Smooth muscle cell (in vitro differentiated cells): ENCODE measurements at regions not wholly inside any gene's neighbourhood (a gene's known extent, or its start where the extent isn't known, plus 50 kb on each side); places are given as distances from the start of the nearest gene placed in this dataset.

Experiments used
- DNase-seq: peaks from one replicate; lab custom pipeline; 2025; ENCODE audit not compliant: unreplicated experiment; lab: John Stamatoyannopoulos, UW
- H2AFZ ChIP-seq: fragments of 200-600 bp; sonication (generic); 2 replicates; pipeline ENCODE4 v1.6.0; 2016; ENCODE audit warnings: antibody characterized with exemption, low read depth, mild to moderate bottlenecking
- H3F3A ChIP-seq: fragments of 200-600 bp; sonication (generic); 2 replicates; pipeline ENCODE4 v1.6.0; 2017; ENCODE audit warnings: antibody characterized with exemption, low read depth
- H3K27ac ChIP-seq: fragments of 200-600 bp; sonication (generic); 2 replicates; pipeline ENCODE4 v1.5.1; 2016; ENCODE audit warnings: low read depth, mild to moderate bottlenecking
- H3K27me3 ChIP-seq: fragments of 200-600 bp; sonication (generic); 2 replicates; pipeline ENCODE4 v1.6.1; 2016; ENCODE audit warnings: low read depth, mild to moderate bottlenecking
- H3K36me3 ChIP-seq: fragments of 200-600 bp; sonication (generic); 2 replicates; pipeline ENCODE4 v1.5.1; 2016; ENCODE audit warnings: low read depth
- H3K4me1 ChIP-seq: fragments of 200-600 bp; sonication (generic); 2 replicates; pipeline ENCODE4 v1.5.1; 2016; ENCODE audit warnings: low read depth
- H3K4me2 ChIP-seq: fragments of 200-600 bp; sonication (generic); 2 replicates; pipeline ENCODE4 v1.6.0; 2016; ENCODE audit warnings: mild to moderate bottlenecking
- H3K4me3 ChIP-seq: fragments of 200-600 bp; sonication (generic); 2 replicates; pipeline ENCODE4 v1.5.1; 2016; ENCODE audit warnings: mild to moderate bottlenecking
- H3K79me2 ChIP-seq: fragments of 200-600 bp; sonication (generic); 2 replicates; pipeline ENCODE4 v1.6.0; 2016; ENCODE audit warnings: low read depth, mild to moderate bottlenecking
- H3K9ac ChIP-seq: fragments of 200-600 bp; sonication (generic); 2 replicates; pipeline ENCODE4 v1.6.0; 2016; ENCODE audit warnings: low read depth
- H3K9me3 ChIP-seq: fragments of 200-600 bp; sonication (generic); replicated peaks from 2 replicates; pipeline ENCODE4 v1.5.1; 2016; ENCODE audit warnings: low read depth
- H4K20me1 ChIP-seq: fragments of 200-600 bp; sonication (generic); 2 replicates; pipeline ENCODE4 v1.6.0; 2016; ENCODE audit warnings: low read depth
- WGBS: methylation state at CpG from one replicate; pipeline ENCODE4 v1.1.7; 2016; ENCODE audit warnings: low lambda C conversion rate; 5-methylcytosine and 5-hydroxymethylcytosine counted together
- TF ChIP-seq, protein P1 (sequence below): fragments of 200-600 bp; sonication (generic); IDR thresholded peaks from 2 replicates; pipeline ENCODE4 v1.5.1; 2017; ENCODE audit warnings: borderline replicate concordance, mild to moderate bottlenecking, antibody characterized with exemption; ENCODE audit not compliant: insufficient read depth, poor library complexity, severe bottlenecking

DNA sequence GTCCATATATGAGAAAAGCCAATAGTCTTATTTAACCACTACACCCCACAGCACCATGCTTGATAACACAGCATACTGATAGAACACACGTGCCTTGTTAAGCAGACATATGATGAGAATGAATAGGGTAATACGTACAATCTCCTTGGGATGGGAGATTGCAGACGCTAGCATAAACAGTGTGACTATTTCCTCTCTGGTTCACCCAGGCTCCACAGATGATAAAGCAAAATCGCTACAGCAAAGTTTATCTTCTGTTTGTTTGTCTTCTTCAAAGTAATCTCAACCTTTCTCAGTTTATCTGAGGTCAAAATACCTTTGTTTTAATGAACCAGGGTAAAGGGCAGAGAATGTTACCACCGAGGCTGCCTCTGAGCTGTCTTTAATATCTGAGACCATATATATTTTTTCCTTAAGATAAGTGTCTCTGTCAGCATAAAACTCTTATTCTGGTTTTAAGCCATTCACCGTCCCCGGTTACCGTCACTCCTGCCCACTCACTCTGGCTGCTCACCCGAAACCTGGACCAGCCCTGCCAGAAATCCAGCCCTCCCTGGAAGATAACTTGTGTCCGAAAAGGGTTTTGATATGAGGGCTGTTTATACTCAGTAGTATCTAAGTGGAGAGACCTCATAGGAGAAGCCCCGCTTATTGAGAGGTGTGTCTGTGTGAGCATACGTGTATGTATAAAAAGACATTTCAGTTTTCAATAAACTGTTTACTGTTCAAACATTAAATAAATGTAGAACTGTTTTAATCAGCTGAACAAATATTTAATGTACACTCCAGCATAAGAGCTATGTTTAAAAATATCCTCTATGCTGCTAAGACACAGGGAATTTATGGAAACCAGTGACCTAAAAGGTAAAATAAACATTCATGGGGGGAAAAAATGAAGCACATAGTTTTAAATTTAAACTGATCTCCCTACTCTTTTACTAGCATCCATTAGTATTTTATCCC, 465.4 kb downstream of the RASEF start:
- DNase-seq, result no peak
- H3K27me3 ChIP-seq, result no peaks in the 10 kb centered on the region
- 26% methylated on average over 12 of the region's 12 CpGs for WGBS
- TF ChIP-seq, protein P1, sequence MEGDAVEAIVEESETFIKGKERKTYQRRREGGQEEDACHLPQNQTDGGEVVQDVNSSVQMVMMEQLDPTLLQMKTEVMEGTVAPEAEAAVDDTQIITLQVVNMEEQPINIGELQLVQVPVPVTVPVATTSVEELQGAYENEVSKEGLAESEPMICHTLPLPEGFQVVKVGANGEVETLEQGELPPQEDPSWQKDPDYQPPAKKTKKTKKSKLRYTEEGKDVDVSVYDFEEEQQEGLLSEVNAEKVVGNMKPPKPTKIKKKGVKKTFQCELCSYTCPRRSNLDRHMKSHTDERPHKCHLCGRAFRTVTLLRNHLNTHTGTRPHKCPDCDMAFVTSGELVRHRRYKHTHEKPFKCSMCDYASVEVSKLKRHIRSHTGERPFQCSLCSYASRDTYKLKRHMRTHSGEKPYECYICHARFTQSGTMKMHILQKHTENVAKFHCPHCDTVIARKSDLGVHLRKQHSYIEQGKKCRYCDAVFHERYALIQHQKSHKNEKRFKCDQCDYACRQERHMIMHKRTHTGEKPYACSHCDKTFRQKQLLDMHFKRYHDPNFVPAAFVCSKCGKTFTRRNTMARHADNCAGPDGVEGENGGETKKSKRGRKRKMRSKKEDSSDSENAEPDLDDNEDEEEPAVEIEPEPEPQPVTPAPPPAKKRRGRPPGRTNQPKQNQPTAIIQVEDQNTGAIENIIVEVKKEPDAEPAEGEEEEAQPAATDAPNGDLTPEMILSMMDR, result no peak
- no peaks in the 10 kb centered on the region for H4K20me1 ChIP-seq
- peak overlapping the region; percentile 59 for H2AFZ ChIP-seq
- H3K36me3 ChIP-seq, result no peaks in the 10 kb centered on the region
- peaks cover 6% of the 10 kb centered on the region for H3F3A ChIP-seq
- peak overlapping the region; percentile 20 for H3K4me3 ChIP-seq
- H3K27ac ChIP-seq, result peak overlapping the region; percentile 4
- H3K9ac ChIP-seq, result no peak overlapping the region
- no peaks in the 10 kb centered on the region for H3K9me3 ChIP-seq
- peaks cover 12% of the 10 kb centered on the region for H3K4me1 ChIP-seq
- H3K4me2 ChIP-seq, result peak overlapping the region; percentile 74
- no peaks in the 10 kb centered on the region for H3K79me2 ChIP-seq

DNA sequence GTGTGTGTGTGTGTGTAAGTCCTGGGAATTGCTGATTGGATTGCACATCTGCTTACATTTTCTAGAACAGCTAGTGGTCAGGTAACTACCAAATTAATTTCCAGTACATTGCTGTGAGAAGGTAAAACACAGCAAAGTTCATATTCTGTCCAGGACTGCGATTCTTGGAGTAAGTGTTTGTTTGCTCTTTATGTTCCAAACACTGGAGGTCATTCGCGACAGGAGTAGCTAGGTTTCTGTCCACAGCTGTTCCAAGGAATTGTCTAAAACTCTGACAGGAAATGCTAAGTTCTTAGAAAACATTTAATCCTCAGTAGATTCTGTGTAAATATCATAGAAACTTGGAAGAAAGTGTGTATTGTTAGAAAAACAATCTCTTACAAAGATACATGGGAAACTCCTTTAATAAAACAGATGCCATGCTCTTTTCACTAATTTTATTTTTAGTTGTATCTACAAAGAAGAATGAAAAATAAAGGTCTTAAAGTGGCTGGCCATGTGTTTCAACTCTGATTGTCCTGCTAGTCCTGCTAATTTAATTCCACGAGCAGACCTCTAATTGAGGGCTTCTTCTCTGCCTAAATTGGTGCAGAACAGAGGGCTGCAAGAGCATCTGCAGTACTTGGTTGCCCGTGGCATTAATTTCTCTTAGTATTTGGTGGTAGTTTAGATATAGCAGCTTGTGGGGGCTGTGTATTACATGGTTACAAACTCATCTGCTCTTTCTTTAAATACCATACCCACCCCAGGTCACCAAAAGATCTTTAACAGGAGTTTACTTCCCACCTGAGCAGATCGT, 464.5 kb downstream of the RASEF start:
- 80% methylated on average over 6 of the region's 6 CpGs for WGBS
- Histone ChIP-seq H3F3A (peaks cover 6% of the 10 kb centered on the region), H3K27me3 (no peaks in the 10 kb centered on the region), H3K4me1 (peaks cover 12% of the 10 kb centered on the region), H3K9me3 (no peaks in the 10 kb centered on the region), H3K36me3 (no peaks in the 10 kb centered on the region), H3K27ac (no peak overlapping the region), H3K9ac (no peak overlapping the region), H3K4me3 (no peak overlapping the region), H3K79me2 (no peaks in the 10 kb centered on the region), H4K20me1 (no peaks in the 10 kb centered on the region), H2AFZ (no peak overlapping the region), H3K4me2 (peak overlapping the region; percentile 74)
- TF ChIP-seq, protein P1, result no peak
- DNase-seq, result no peak

DNA sequence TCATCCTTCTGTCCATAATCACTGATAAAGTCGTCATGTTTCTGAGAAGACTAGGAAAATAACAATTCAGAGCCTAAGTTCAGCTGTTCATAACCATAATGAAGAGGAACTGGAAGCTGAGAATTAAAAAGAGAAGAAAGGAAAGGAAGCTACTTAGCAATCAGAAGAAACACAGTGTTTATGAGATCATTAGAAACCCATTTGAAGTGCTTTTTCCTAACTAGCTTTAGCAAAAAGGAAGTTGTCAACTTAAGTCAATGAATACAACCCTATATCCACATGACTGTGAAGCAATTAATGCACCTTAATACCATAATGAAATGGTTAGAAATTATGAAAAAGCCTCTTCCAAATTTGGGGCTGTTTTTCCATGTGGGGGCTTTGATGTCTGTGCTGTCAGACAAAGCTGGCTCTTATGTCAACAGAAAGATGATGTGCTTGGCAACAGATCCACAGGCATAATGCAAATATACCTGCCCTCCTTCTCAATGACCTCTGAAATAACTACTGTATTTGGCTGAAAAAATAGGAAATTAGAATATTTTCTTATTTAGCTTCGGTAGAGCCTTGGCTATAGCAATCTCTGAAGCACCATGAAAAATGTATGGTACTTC, 463.5 kb downstream of the RASEF start:
- no peak for DNase-seq
- TF ChIP-seq, protein P1, result no peak
- H3K4me2 ChIP-seq, result no peak overlapping the region
- no peaks in the 10 kb centered on the region for H3K79me2 ChIP-seq
- H3K36me3 ChIP-seq, result no peaks in the 10 kb centered on the region
- no peak overlapping the region for H2AFZ ChIP-seq
- H3K27ac ChIP-seq, result no peak overlapping the region
- H4K20me1 ChIP-seq, result no peaks in the 10 kb centered on the region
- no peak overlapping the region for H3K9ac ChIP-seq
- WGBS, result 80% methylated on average over 2 of the region's 2 CpGs
- H3K4me1 ChIP-seq, result peaks cover 12% of the 10 kb centered on the region
- peaks cover 6% of the 10 kb centered on the region for H3F3A ChIP-seq
- no peaks in the 10 kb centered on the region for H3K9me3 ChIP-seq
- no peaks in the 10 kb centered on the region for H3K27me3 ChIP-seq
- no peak overlapping the region for H3K4me3 ChIP-seq
